DOHH2 (cell line): ENCODE measurements at regions not wholly inside any gene's neighbourhood (a gene's known extent, or its start where the extent isn't known, plus 50 kb on each side); places are given as distances from the start of the nearest gene placed in this dataset.

Source experiments
- H3F3A ChIP-seq: fragments of 200-600 bp; sonication (generic), shearing (Covaris generic); 2 replicates; pipeline ENCODE4 v1.6.0; 2016; ENCODE audit warnings: antibody characterized with exemption, mild to moderate bottlenecking; ENCODE audit not compliant: control insufficient read depth, insufficient read depth
- H3K27ac ChIP-seq: fragments of 200-600 bp; sonication (generic); 2 replicates; pipeline ENCODE4 v1.5.1; 2014; ENCODE audit warnings: low read depth, mild to moderate bottlenecking, low read length, moderate library complexity
- H3K27me3 ChIP-seq: fragments of 200-600 bp; sonication (generic); 2 replicates; pipeline ENCODE4 v1.6.1; 2014; ENCODE audit warnings: mild to moderate bottlenecking, low read length, mixed read lengths; ENCODE audit not compliant: control insufficient read depth
- H3K36me3 ChIP-seq: fragments of 200-600 bp; sonication (generic); 2 replicates; pipeline ENCODE4 v1.6.1; 2014; ENCODE audit warnings: mild to moderate bottlenecking, low read length, moderate library complexity, mixed read lengths; ENCODE audit not compliant: control insufficient read depth
- H3K4me1 ChIP-seq: fragments of 200-600 bp; sonication (generic); 2 replicates; pipeline ENCODE4 v1.6.1; 2014; ENCODE audit warnings: mild to moderate bottlenecking, low read length, mixed read lengths; ENCODE audit not compliant: control insufficient read depth
- H3K4me2 ChIP-seq: fragments of 200-600 bp; sonication (generic); 2 replicates; pipeline ENCODE4 v1.6.0; 2014; ENCODE audit warnings: mild to moderate bottlenecking, low read length, moderate library complexity
- H3K4me3 ChIP-seq: fragments of 200-600 bp; sonication (generic); 2 replicates; pipeline ENCODE4 v1.5.1; 2014; ENCODE audit warnings: mild to moderate bottlenecking, low read length, mixed read lengths
- H3K79me2 ChIP-seq: fragments of 200-600 bp; sonication (generic); 2 replicates; pipeline ENCODE4 v1.6.1; 2014; ENCODE audit warnings: mild to moderate bottlenecking, low read length, mixed read lengths; ENCODE audit not compliant: control insufficient read depth
- H3K9me2 ChIP-seq: fragments of 200-600 bp; sonication (generic); replicated peaks from 2 replicates; pipeline ENCODE4 v1.6.1; 2014; ENCODE audit warnings: mild to moderate bottlenecking, low read length, mixed read lengths; ENCODE audit not compliant: control insufficient read depth
- H3K9me3 ChIP-seq: fragments of 200-600 bp; sonication (generic); 2 replicates; pipeline ENCODE4 v1.6.1; 2014; ENCODE audit warnings: antibody characterized with exemption, low read length, mixed read lengths; ENCODE audit not compliant: control insufficient read depth, insufficient read depth
- H4K20me1 ChIP-seq: fragments of 200-600 bp; sonication (generic); 2 replicates; pipeline ENCODE4 v1.6.0; 2014; ENCODE audit warnings: low read depth, mild to moderate bottlenecking, antibody characterized with exemption, low read length, moderate library complexity; ENCODE audit not compliant: control insufficient read depth, insufficient read depth
- CTCF ChIP-seq: fragments of 200-600 bp; sonication (generic); IDR thresholded peaks from one replicate; pipeline ENCODE4 v1.5.1; 2014; ENCODE audit warnings: antibody characterized with exemption, mild to moderate bottlenecking, low read depth, low read length; ENCODE audit not compliant: poor library complexity, severe bottlenecking
- EZH2phosphoT487 ChIP-seq: fragments of 200-600 bp; sonication (generic); IDR thresholded peaks from 2 replicates; pipeline ENCODE4 v1.6.1; 2017; ENCODE audit warnings: borderline replicate concordance, mild to moderate bottlenecking, antibody characterized with exemption, low read length, moderate library complexity, mixed read lengths

GRCh38 chr7:41385996-41386395, 316.9 kb downstream of the INHBA start:
- TF ChIP-seq CTCF (no peak), EZH2phosphoT487 (no peak)
- Histone ChIP-seq H3K9me2 (no peaks in the 10 kb centered on the region), H3K27me3 (no peaks in the 10 kb centered on the region), H4K20me1 (no peaks in the 10 kb centered on the region), H3K36me3 (no peaks in the 10 kb centered on the region), H3K4me2 (no peak overlapping the region), H3K79me2 (no peaks in the 10 kb centered on the region), H3K27ac (no peak overlapping the region), H3F3A (no peaks in the 10 kb centered on the region), H3K4me1 (no peaks in the 10 kb centered on the region), H3K4me3 (no peak overlapping the region), H3K9me3 (no peaks in the 10 kb centered on the region)

- H3K27ac ChIP-seq: no peak overlapping the region
- H3K4me2 ChIP-seq: no peak overlapping the region
- H3K27me3 ChIP-seq: no peaks in the 10 kb centered on the region
- H4K20me1 ChIP-seq: no peaks in the 10 kb centered on the region
- no peaks in the 10 kb centered on the region for H3F3A ChIP-seq
- no peaks in the 10 kb centered on the region for H3K79me2 ChIP-seq
- no peaks in the 10 kb centered on the region for H3K9me3 ChIP-seq
- H3K9me2 ChIP-seq: no peaks in the 10 kb centered on the region
- TF ChIP-seq EZH2phosphoT487: no peak
- TF ChIP-seq CTCF: no peak
- H3K4me1 ChIP-seq: no peaks in the 10 kb centered on the region
- no peaks in the 10 kb centered on the region for H3K36me3 ChIP-seq
- H3K4me3 ChIP-seq: no peak overlapping the region
Observed at GRCh38 chr7:41384418-41384817, 318.5 kb downstream of the INHBA start.

- H3K4me1 ChIP-seq: no peaks in the 10 kb centered on the region
- no peaks in the 10 kb centered on the region for H3K27me3 ChIP-seq
- H4K20me1 ChIP-seq: no peaks in the 10 kb centered on the region
- no peaks in the 10 kb centered on the region for H3K9me3 ChIP-seq
- no peak overlapping the region for H3K27ac ChIP-seq
- no peak overlapping the region for H3K4me3 ChIP-seq
- H3F3A ChIP-seq: no peaks in the 10 kb centered on the region
- H3K36me3 ChIP-seq: no peaks in the 10 kb centered on the region
- TF ChIP-seq EZH2phosphoT487: no peak
- no peak for TF ChIP-seq CTCF
- H3K4me2 ChIP-seq: no peak overlapping the region
- no peaks in the 10 kb centered on the region for H3K9me2 ChIP-seq
- no peaks in the 10 kb centered on the region for H3K79me2 ChIP-seq
Observed at GRCh38 chr7:41383596-41383995, 319.3 kb downstream of the INHBA start.

- H4K20me1 ChIP-seq: no peaks in the 10 kb centered on the region
- H3K36me3 ChIP-seq: no peaks in the 10 kb centered on the region
- no peak overlapping the region for H3K4me3 ChIP-seq
- TF ChIP-seq EZH2phosphoT487 (no peak), CTCF (no peak)
- no peaks in the 10 kb centered on the region for H3K79me2 ChIP-seq
- H3K9me3 ChIP-seq: no peaks in the 10 kb centered on the region
- H3F3A ChIP-seq: no peaks in the 10 kb centered on the region
- no peaks in the 10 kb centered on the region for H3K4me1 ChIP-seq
- H3K9me2 ChIP-seq: no peaks in the 10 kb centered on the region
- no peak overlapping the region for H3K4me2 ChIP-seq
- H3K27ac ChIP-seq: no peak overlapping the region
- no peaks in the 10 kb centered on the region for H3K27me3 ChIP-seq
Observed at GRCh38 chr7:41378156-41378555, 324.7 kb downstream of the INHBA start.
